M059J (cell line): ENCODE measurements at regions not wholly inside any gene's neighbourhood (a gene's known extent, or its start where the extent isn't known, plus 50 kb on each side); places are given as distances from the start of the nearest gene placed in this dataset.

ENCODE experiments used
- DNase-seq: peaks from one replicate; pipeline ENCODE4 v3.0.0-alpha.2; 2012; ENCODE audit warnings: low read depth

DNA sequence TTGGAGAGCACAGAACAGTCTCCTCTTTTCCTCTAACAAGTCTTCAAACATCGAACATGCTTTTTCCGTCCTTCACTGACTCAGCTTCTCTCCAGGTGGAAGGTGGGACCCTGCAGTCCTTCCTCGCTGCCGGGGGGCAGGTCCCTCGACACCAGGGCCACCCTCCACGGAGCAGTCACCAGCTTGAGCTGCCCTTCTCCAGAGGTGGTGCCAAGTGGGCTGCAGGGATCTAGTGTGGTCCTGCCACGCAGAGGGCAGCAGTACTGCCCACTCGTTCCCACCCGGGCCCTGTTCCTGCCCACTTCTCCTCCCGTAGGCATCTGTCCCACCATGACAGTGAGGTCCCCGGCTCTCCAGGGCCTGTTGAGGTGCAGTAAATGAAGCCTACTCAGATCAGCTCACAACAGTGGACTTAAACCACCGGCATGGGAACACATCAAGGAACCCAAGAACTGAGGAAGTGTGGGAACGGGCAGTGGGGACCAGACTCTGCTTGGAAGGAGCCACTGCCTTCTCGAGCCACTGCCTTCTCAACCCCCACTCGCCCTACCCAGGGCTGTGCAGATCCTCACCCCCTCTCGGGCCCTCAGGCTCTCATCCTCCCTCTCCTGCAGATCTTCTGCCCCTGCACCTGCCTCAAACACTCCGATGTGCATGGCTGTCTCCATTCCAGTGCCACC, 153.9 kb downstream of the OAT start:
- no peak for DNase-seq

DNA sequence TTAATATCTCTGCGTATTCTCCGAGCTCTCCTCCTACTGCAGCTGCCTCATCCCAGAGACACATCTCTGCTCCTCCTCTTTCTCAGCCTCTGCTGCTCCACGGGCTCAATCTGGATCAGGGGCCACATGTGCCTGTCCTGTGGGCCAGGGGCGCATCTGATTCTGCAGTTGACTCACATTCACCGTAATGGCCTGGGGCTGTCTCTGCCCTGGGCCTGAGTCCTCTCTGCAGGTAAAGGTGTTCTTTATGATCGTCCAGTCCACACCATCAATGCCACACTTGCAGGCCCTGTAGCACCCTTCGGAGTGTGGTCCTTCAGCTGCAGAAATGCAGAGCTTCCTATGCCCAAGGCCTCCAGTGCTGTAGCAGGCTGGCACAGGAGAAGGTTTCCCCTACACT, 154.5 kb downstream of the OAT start:
- DNase-seq = no peak

DNA sequence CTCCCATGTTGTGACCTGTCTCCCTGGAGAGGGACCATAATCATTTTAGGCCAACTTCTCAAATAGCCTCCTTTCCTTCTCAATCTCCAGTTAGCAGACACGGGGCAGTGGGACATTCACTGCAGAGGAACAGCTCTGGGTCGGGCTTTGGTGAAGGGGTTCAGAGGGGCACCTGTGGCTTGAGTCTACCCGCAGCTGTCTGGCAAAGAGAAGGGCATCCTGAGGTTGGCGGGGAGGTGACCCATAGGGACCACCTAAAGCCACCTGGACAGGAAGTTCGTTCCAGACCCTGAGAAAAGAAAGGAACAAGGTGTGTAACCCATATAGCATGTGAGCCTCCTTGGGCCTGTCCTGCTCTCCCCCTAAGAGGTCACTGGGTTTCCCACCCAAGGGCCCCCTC, 155.0 kb downstream of the OAT start:
- no peak for DNase-seq

DNA sequence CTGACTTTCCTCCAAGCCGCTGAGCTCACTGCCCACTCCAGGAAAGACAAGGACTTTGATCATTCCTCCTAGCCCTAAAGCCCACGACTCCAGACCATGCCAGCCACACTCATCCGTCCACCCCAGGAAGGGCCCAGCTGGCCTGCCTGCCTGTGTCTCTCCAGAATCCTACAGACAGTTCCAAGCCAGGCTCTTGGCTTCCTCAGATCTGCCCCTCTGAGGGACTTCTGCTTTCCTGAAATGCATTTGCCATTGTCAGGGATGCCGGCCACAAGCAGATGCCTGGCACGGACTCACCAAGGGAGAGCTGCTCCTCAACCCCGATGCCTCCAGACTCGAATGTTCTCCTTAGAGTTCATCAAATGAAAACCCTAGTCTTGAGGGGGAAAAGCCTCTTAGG, 155.8 kb downstream of the OAT start:
- DNase-seq = no peak

DNA sequence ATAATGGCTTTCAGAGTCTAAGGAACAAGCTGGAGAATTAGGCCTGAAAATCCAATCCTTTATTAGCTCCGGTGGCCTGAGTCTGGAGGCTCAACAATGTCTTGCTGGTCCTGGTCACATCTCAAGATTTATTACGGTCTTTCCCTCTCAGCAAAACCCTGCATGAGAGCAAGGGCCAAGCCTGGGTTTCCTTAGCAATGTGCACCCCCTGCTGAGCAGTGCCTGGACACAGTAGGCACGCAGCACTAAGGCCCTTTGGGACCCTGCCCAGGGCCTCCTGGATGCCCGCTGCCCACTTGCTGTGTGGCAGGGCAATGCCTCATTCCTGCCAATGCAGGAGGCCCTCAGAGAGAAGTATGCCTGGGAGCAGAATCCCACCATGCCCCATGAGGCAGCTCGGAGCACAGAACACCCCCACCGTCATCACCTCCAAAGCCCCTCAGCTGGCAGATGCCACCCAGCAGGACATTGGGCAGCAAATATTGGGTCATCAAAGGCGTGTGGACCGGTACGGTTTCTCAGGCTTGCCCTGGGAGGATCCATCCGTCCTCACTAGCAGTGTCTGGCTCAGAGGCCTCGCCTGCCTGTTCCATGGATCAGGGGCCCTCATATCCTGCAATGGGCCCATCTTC, 156.4 kb downstream of the OAT start:
- no peak for DNase-seq

DNA sequence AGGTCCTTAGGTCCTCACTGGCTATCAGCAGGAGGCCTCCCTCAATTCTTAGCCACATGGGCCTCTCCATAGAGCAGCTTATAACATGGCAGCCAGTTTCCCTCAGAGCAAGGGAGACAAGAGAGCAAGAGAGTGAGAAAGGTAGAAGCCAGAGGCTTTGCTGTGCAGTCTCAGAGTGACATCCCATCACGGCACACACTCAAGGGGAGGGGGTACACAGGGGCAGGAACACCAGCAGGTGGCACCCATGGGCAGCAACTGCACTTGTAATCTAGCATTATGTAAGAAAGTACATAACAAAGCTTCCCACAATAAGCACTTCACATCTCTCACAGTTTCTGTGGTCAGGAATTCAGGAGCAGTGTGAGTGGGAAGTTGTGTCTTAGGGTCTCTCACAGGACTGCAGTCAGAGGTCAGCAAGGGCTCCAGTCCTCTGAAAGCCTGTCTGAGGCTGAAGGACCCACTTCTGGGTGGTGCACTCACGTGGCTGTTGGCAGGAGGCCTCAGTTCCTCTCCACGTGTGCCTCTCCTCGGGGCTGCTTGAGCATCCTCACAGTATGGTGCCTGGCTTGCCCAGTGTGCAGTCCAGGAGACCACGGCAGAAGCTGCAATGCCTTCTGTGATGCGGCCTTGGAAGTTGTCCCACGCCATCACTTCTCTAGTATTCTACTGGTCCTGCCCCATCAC, 159.4 kb downstream of the OAT start:
- peak; percentile 15 for DNase-seq

DNA sequence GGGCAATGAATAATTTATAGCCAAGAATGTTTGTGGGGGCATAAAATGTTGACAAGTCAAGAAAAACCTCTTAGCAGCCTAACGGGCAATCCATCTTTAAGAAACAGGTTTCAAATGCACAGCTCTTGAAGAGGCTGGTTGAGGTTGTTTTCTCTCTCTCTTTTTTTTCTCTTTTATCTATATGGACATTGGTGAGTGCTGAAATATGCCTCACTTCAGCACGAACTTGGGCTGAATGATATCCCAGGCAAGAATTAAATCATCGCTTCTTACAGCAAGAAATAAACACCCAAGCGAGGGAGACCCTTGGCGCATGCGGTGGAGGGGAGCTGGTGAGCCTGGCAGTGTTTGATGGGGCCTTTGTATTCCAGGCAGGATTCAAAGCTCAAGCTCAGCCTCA, 160.9 kb downstream of the OAT start:
- DNase-seq = no peak

DNA sequence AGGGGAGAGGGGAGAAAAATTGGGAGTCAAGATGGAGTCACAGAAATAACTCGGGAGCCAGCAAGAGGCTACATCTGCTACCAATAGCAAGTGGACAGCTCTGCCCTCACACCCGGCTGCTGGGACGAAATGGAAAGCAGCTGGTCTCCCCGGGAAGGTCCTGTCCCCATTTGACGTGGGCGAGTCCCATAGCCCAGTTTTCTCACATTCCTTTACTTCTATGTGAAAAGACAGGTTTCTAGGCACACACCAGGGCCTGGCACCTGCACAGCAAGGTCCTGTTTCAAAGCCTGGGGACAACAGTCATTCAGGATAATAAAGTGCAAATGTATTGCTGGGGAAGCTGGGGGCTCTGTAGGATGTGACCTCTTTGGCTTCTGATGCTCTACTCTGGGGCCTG, 162.6 kb downstream of the OAT start:
- no peak for DNase-seq

DNA sequence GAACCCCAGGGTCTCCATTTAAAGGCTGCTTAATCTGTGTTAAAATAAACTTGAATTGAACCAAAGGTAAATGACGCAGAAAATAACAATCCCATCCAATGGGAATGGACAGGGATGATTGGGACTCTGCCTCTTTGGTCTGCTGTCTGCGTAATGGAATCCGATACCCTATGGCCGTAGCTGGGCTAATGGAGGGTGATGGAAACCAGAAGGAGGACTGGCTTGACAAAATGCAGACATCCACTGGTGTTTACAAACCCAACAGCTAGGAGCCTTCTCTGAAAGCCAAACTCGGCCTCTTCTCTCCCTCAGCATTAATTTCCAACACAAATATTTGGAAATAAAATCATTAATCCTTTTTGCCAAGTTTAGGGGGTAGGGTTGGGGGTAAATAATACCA, 162.2 kb upstream of the CHST15 start:
- DNase-seq = no peak

DNA sequence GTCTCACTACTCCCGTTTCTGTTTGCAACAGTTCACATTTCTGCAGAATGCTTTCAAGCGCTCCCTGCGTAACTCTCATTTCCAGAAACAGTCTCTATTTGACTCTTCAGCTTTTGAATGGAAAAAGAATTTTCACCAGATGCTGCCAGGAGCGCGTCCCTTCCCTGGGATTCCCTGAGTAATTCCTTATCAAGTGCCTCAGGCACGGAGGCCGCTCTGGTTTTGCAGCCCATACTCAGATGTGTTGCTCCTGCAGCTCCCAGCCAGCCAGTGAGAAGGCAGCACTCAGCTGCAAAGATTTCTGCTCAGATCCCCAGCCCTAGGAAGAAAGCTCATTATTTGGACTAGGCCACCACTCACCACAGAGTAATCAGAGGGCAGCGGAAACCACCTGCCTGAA, 161.1 kb upstream of the CHST15 start:
- no peak for DNase-seq

DNA sequence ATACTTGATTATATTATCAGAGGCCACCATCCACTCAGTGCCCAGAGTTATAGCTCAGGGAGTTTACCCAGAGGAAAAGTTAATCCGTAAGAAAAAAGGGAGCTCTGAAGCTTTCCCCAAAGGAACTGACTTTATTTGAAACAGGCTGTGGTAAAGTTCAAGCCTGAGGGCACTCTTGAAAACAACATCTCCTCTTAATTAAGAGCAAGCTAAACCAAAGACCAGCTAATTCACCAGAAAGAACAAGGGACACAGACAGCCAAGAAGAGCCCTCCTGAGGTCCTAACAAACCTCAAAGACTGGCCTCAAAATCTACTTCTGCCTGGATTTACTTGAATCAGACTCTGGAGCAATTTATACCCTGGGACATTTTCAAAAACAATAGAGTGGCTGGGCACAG, 159.6 kb upstream of the CHST15 start:
- no peak for DNase-seq

DNA sequence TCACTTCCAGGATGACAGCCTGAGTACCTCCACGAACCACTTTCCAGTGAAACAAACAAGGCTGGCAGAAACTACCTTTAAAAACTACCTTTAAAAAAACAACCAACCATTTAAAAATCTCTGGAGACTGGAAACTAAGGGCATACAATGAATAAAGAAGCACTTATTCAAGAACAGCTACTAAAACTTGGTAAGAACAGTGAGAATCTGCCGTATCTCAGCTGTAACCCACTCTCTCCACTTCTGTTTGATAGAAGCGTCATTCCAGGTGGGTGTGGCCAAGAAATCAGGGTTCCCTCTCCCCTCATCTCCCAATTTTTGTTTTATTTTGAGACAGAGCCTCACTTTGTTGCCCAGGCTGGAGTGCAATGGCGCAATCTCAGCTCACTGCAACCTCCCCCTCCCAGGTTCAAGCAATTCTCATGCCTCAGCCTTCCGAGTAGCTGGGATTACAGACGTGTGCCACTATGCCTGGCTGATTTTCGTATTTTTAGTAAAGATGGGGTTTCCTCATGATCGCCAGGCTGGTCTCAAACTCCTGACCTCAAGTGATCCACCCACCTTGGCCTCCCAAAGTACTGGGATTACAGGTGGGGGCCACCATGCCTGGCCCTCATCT, 158.8 kb upstream of the CHST15 start:
- no peak for DNase-seq

DNA sequence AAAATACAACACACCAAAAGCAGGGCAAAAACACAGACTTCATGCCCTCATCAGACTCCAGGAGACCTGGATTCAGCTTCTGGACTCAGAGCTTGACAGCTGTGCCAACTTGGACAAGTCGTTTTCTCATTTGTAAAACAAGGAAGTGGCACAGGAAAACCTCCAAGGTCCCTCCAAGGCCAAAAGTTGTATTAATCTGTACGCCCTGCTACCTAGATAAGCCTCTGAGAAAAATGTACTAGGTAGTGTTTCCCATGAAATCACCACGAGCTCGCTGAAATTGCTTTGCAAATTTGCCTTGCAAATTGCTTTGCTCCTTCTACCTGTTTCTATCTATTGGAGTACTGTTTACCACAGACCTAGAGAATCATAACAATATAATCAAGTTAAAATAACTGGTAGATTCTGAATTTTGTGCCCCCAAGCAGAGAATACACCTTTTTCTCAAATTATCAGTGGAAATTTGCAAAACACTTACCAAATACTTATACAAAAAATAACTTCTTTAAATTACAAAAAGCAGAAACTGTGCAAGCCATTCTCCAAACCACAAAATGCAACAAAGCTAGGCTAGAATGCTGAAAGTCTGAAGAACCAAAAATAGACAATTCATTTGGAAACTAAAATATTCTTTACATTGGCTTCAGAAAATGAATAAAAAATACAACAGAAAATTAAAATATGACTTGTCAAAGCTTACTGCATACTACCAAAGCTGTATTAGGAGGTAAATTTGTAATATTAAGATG, 158.1 kb upstream of the CHST15 start:
- no peak for DNase-seq

DNA sequence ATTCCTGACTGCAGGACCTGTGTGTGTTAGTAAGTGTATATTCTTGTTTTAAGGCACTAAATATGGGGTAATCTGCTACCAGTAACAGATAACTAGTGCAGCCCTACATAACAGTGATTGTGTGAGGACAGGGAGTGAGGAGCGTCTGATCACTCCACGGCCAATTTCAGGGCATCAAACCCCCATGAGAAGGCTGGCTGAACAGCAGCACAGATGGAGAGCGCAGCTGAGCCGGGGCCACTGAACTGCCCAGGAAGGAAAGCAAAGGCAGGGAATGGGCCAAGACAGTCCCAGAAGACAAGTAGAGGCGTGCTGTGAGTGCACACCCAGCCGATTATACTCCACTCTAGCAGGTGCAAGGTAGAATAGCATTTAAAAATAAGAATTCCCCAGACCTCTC, 157.1 kb upstream of the CHST15 start:
- no peak for DNase-seq

DNA sequence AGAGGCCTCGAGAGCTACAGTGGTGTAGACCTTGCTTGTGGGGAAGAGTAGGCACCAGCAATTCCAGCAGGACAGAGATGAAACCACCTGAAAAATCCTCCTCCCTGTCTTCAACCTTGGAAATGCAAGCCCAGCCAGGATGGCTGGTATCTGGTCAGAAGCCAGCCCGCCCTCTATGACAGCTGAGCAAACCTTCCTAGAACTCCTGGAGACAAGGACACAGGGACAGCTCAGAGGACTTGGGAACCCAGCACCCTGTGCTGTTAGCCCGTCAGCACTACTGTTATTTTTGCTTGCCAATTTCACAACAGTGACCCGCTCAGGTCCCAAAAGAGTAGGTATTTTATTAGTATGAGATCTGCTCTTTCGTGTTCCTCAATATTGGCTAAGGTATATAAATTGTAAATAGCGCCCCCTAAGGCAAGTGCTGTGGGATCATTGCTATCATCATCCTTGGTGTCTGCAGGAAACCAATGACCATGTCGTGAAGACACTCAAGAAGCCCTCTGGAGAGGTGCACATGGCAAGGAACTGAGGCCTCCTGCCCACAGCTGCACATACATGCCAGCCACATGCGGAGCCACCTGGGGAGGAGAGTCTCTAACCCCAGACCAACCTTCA, 156.5 kb upstream of the CHST15 start:
- no peak for DNase-seq

DNA sequence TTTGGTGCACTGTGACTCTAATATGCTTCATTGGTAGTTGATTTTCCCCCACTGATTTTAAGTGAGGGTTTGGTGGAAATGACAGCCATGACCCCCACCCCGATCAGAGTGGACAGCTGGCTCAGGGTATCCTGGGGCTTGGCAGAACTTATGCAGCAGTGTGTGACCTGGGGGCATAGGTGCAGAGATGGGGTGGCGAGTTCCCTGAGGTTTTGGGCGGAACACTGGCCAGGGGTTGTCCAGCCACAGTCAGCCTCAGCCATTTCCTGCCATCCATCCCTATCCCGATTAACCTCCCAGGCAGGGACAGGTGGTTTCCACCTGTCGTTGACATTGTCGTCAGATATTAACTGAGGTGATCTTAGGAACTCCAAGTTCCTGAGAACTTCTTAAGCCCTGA, 155.8 kb upstream of the CHST15 start:
- DNase-seq = no peak

DNA sequence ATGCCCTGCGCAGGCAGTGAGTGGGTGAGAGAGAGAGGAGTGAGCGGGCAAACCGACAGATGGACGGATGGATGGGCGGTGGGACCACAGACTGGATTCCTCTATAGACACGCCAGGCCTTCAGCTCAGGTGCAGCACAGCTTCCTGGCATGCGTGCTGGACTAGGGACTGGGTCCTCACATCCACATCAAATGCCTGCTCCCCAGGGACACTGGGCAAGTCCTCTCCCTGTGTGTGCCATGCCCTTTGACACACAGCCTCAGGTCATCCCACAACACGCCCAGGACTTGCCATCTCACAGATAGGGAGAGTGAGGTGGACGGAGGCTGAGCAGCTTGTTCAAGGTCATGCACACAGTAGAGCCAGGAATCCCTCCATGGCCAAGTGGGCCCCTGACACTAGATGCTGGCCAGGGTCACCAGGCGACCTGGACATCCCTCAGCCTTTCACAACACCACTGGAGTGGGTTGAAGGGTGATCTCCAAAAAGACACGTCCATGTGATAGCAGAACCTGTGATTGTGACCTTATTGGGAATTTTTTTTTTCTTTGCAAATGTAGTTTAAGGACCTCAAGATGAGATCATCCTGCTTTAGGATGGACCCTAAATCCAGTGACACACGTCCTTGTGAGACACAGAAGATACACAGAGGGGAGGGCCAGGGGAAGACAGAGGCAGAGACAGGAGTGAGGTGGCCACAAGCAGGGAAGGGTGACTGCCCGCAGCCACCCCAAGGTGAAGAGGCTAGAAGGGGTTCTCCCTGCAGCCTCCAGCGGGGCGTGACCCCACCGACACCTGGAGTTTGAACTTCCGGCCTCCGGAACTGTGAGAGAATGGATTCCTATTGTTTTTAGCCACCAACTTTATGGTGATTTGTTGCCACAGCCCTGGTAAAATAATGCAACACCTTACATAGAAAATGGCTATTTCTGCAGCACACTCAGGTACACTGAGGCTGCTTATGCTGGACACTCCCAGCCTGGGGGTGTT, 155.0 kb upstream of the CHST15 start:
- DNase-seq = no peak

DNA sequence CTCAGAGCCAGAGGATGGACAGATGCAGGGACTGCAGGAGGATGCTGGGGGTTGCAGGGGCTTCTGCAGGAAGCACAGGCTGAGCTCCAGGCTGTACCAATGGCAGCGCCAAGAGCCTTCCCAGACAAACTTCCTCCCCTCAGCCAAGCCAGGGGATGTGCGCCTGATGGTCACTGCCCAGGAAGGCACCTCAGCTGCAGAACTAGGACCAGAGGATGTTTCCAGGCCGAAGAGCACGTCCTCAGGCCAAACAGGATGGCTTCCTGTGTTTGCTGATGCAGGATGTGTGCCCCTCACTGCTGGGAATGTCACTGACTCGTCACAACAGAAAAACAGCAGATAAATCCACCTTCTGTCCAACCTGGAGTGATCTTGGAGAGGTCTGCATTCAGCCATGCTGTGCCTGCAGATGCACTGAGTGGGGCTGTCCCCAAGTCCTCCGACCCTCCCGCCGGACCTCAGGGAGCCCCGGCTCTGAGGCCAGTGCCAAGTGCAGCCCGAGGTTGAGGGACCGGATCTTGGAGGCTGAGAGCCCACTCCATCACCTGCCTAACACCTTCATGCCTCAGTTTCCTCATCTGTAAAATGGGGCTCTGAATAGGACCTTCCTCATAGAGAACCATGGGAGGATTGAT, 152.5 kb upstream of the CHST15 start:
- no peak for DNase-seq

DNA sequence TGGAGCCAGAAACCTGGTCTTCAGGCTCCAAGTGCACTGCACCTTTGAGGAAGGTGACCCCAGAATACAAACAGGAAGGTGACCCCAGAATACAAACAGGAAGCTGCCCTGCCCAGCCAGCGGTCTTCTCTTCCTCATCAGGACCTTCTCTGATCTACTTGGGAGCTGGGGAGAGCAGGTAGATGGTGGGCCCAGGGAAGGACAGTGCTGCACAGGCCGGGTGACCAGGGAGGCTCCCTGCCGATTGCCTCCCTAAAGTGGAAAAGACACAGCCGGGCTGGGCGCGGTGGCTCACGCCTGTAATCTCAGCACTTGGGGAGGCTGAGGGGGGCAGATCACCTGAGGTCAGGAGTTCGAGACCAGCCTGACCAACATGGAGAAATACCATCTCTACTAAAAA, 151.8 kb upstream of the CHST15 start:
- no peak for DNase-seq

DNA sequence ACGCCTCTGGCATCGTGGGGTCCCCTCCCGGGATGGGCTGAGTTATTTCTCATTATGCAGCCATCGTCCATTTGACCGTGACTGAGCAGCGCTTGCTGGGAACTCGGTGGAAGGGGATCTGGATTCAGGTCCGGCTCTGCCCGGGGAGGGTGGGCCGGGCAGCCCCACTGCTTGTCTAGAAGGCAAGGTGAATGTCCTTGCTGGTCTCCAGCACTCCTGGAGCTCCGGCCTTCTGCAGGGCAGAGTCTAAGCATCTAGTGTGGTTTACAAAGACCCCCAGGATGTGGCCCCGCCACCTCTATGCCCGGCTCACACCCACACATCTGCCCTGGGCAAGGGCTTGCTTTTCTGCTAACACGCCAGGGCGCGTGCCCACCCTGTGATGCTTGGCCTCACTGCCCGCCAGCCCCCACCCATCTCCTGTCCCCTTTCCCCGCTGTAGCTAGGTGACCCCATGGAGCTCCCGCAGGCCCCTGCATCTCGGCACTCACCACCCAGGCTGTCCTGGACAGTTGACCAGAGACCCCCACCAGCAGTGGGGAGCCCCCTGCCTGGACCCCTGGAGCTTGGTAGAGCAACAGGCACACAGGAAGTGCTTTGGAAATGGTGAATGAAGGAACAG, 151.0 kb upstream of the CHST15 start:
- DNase-seq = no peak
